NCI-H1436 treated with DMSO at 0.1 percent for 48 hours (cell line): ENCODE measurements at regions not wholly inside any gene's neighbourhood (a gene's known extent, or its start where the extent isn't known, plus 50 kb on each side); places are given as distances from the start of the nearest gene placed in this dataset.

Source experiments
- DNase-seq: peaks from one replicate; lab custom pipeline; 2025; lab: John Stamatoyannopoulos, UW

DNA sequence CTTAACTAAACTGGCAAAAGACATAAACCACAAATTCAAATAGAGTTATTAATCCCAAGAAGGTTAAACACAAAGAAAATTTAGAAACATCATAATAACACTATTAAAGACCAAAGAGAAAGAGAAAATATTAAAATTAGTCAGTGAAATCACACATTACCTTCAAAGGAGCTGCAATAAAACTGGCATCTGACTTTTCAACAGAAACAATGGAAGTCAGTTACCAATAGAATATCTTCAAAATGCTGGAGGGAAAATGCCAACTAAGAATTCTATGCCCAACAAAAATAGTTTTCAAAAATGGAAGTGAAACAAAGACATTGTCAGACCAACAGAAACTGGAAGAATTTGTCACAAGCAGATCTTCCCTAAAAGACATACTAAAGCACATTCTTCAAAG lies 68.7 kb upstream of the RNF7 start:
- DNase-seq: no peak

DNA sequence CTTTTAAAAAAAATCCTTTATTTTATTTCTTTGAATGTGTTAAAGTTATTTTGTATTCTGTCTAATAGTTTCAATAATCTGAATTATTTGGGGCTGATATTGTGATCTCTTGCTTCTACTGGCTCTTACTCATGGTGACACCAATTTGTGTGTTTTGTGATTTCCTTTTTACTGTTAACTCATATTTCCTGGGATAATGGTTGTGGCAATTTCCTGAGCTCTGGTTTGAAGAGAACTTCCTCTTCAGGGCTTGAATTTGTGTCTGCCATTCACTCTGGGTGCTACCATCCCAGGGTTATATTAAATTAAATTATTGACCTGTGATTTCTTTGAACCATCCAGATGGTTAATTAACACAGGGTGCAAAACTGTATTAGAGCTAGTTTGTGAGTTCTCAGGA lies 60.4 kb upstream of the RNF7 start:
- DNase-seq: no peak

DNA sequence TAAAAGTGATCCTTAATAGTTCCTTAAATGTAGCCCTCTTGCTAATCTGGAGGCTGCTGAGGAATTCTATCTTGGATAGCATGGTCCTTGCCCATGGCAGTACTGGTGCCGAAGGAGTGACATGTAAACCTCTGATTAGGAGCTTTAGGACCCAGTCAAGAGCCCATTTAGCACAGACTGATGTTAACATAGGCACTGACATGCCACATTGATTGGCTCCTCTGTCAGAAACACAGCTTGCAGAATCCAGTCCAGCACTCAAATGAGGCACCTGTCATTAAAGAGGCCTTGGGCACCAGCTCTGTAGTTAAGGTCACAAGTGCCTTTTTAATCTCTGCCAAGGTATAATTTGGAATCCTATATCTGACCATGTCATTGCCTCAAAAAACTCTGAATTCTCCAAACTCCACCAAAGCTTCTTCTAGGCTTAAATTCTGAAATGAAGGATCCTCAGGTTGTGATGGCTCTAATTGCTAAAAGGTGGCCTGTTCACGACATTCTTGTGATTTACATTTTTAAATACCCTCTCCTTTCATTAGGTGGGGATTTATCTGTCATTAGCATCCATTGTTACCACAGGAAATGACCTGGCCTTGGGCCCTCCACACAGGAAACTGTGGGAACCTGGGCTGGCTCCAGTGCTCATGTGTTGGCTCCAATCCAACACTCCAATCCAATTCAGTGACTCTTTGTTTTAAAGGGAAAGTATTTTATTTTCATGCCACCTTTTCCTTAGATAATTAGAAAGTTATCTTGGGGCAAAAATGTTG lies 57.3 kb upstream of the RNF7 start:
- DNase-seq: peak; percentile 30

DNA sequence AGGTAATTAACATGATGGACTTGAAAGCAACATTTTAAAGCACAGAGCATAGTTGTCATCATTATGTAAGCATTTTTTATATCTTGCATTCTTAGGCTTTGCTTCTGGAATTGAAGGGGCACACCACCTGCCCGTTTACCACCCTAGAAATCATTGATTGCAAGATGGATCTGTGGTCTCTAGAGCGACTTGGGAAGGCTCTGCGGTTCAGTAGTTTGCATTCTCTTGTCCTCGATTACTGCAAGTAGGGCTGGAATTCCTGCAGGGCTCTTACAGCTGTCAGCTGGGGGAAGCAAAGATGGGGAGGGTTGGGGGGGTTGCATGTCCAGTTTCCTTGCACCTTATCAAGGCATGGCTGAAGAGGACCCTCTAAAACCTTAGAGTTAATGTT lies 56.7 kb upstream of the RNF7 start:
- no peak for DNase-seq

DNA sequence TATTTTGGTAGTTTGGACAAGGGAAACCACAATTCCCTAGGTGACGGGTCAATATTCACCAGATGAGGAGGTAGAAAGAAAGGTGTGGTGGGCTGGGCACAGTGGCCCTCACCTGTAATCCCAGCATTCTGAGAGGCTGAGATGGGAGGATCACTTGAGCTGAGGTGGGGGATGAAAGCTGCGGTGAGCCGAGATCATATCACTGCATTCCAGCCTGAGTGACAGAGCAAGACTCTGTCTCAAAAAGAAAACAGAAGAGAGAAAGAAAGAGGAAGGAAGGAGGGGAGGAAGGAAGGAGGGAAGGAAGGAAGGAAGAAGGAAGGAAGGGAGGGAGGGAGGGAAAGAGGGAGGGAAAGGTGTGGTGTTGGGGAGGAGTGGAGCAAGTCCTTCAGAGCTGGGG lies 56.1 kb upstream of the RNF7 start:
- no peak for DNase-seq

DNA sequence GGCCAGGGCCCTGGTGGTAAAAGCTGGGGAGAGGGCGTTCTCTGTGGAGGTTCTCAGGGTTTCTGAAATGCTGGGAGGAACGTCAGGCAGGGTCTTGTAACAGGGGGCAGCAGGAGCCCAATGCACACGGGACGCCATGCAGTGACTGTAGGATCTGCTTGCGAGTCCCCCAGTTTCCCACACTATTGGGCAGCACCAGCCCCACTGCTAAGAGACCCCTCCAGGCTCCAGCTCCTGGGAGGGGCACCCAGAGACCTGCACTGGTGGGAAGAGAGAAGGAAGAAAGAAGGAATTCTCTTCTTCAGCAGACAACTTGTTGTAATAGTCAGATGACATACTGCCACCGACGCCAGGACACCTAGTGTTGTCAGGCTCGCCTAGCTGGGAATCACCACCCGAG lies 55.2 kb upstream of the RNF7 start:
- DNase-seq: no peak

DNA sequence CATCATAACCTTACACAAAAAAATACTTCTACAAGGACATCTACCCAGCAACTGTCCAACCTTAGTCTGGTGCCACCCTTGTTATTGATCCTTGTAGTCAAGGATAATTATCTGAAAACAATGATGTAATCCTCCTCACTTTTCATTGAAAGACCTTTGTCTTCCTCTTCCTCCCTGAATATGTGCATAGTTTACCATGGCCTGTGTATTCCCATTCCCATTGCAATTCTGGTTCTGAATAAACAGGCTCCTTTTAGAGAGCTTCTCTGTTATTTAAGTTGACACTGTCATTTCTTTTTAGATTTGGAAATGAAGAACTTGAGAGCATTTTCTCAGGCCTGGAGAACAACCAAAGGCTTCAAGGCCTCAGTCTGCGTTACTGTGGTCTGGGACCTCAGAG lies 53.3 kb upstream of the RNF7 start:
- DNase-seq: no peak

DNA sequence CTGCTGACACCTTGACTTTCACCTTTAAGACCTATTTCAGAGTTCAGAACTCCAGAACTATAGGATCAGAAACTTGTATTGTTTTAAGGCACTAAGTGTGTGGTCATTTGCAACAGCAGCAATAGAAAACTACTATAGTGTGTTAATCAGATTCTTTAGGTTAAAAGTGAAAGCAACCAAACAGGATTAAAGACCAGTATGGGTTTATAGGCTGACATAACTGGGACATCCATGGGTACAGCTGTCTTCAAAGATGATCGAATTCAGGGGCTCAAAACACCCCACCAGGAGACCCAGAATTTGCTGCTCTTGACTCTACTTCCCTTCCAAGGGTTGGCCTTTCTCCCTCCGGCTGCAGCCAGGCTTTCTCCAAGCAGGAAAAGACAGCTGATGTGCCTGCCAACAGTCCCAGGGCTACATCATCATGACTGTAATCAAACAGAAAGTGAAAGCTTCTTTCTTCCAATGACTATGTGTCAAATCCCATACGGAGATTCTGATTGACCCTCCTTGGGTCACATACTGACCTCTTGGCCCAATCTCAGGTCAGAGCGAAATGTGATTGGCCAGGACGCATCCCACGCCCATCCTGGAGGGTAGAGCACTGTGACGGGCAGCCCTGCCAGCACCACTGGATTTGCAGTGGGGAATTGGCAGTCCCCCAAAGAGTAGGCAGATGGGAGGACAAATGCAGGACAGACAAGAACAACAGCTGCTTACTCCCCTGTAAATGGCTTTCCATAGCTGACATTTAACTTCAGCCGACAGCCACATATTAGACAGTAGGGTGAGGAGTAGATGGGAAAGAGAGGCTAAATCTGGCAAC lies 51.4 kb upstream of the RNF7 start:
- DNase-seq: no peak
